ENCODE measurements at regions not wholly inside any gene's neighbourhood (a gene's known extent, or its start where the extent isn't known, plus 50 kb on each side); places are given as distances from the start of the nearest gene placed in this dataset.

GRCh38 chr3:102165367-102165766 lies 269.4 kb upstream of the ZPLD1 start:
- TF ChIP-seq CTCF (conservative IDR thresholded peaks at IDR 0.05; ENCODE audit: low read length) (no peak), EZH2phosphoT487 (IDR thresholded peaks at IDR 0.05; ENCODE audit: borderline replicate concordance, low read depth, low read length) (no peak)
